SU-DHL-6 (cell line): ENCODE measurements at regions not wholly inside any gene's neighbourhood (a gene's known extent, or its start where the extent isn't known, plus 50 kb on each side); places are given as distances from the start of the nearest gene placed in this dataset.

Experiments used
- CTCF ChIP-seq: fragments of 200-600 bp; sonication (generic); IDR thresholded peaks from one replicate; pipeline ENCODE4 v1.5.1; 2017; ENCODE audit warnings: antibody characterized with exemption, mild to moderate bottlenecking, low read length, moderate library complexity; ENCODE audit not compliant: insufficient read depth, poor library complexity, severe bottlenecking
- EZH2phosphoT487 ChIP-seq: fragments of 200-600 bp; sonication (generic), shearing (Covaris generic); conservative IDR thresholded peaks from 2 replicates; pipeline ENCODE4 v1.6.1; 2018; ENCODE audit warnings: mild to moderate bottlenecking, antibody characterized with exemption, low read length, moderate library complexity, mixed read lengths

- no peak for TF ChIP-seq CTCF
- TF ChIP-seq EZH2phosphoT487: no peak
Observed at GRCh38 chr10:129059977-129060376, 407.1 kb upstream of the MGMT start.
